Large intestine (tissue), 3 donors: ENCODE measurements at regions not wholly inside any gene's neighbourhood (a gene's known extent, or its start where the extent isn't known, plus 50 kb on each side); places are given as distances from the start of the nearest gene placed in this dataset.

Source experiments
- DNase-seq, 2 donors: peaks; one replicate each; pipeline versions ENCODE4 v3.0.0 to v3.0.0-alpha.2; 2013
- H3K27ac ChIP-seq: one replicate; pipeline ENCODE4 v1.5.1; 2013; ENCODE audit warnings: low read length
- H3K27me3 ChIP-seq: 2 replicates; pipeline ENCODE4 v1.6.1; 2013; ENCODE audit warnings: low read length; ENCODE audit not compliant: control insufficient read depth, insufficient read depth
- H3K36me3 ChIP-seq: 2 replicates; pipeline ENCODE4 v1.6.1; 2013; ENCODE audit warnings: low read length; ENCODE audit not compliant: control insufficient read depth, insufficient read depth
- H3K4me1 ChIP-seq: one replicate; pipeline ENCODE4 v1.6.1; 2013; ENCODE audit warnings: low read length; ENCODE audit not compliant: control insufficient read depth, insufficient read depth
- H3K4me3 ChIP-seq: one replicate; pipeline ENCODE4 v1.5.1; 2013; ENCODE audit warnings: low read length
- H3K9me3 ChIP-seq: one replicate; pipeline ENCODE4 v1.6.1; 2013; ENCODE audit warnings: mild to moderate bottlenecking, low read depth, low read length, moderate library complexity; ENCODE audit not compliant: control insufficient read depth
- WGBS: methylation state at CpG from one replicate; pipeline ENCODE4 v1.1.5; 2013; ENCODE audit warnings: low lambda C conversion rate; ENCODE audit not compliant: insufficient coverage; 5-methylcytosine and 5-hydroxymethylcytosine counted together

DNA sequence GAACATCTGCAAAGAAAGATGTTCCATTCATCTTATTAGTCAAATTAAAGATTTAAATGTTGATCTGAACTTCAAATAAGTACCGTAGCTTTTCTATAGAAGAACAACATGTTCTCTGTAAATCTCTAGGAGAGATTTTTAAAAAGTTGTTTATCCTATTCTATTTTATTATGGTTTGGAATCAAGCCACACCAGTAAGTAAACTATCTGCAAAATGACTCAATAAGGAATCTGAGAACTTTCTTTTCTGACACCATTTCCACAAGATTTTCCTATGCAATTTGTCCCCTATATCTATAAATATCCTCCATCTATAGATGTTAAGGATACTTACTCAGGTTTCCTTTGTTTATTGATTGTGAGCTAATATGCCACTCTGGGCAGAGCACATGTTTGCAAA, 736.6 kb downstream of the CBLN2 start:
- no peak for DNase-seq
- Histone ChIP-seq H3K4me3 (no peak overlapping the region), H3K36me3 (no peaks in the 10 kb centered on the region), H3K4me1 (peaks cover 5% of the 10 kb centered on the region), H3K27ac (no peak overlapping the region), H3K27me3 (no peaks in the 10 kb centered on the region), H3K9me3 (no peaks in the 10 kb centered on the region)
- 100% methylated on average over 1 of the region's 1 CpG for WGBS

- H3K4me3 ChIP-seq: no peak overlapping the region
- no peaks in the 10 kb centered on the region for H3K27me3 ChIP-seq
- H3K27ac ChIP-seq: no peak overlapping the region
- H3K9me3 ChIP-seq: no peaks in the 10 kb centered on the region
- WGBS: 79% methylated on average over 2 of the region's 6 CpGs
- H3K36me3 ChIP-seq: no peaks in the 10 kb centered on the region
- no peaks in the 10 kb centered on the region for H3K4me1 ChIP-seq
- DNase-seq: no peak
Measured at GRCh38 chr18:71798986-71799673, 745.0 kb downstream of the CBLN2 start.

DNA sequence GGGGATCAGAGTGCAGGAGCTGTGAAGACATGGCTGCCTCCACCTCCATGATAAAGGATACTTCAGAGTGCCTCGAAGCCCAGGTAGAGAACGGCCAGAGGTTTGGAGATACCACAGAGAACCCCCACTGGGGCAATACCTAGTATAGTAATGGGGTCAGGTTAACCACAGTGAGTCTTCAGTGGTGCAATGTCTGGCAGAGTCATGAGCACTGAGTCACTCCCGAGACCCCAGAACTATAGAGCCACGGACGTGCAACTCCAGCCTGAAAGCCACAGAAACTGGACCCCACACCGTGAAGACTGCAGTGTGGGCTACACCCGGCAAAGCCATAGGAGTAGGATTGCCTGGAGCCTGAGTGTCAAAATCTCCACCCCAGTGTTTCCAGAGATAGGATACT, 746.6 kb downstream of the CBLN2 start:
- no peak for DNase-seq
- Histone ChIP-seq H3K27me3 (no peaks in the 10 kb centered on the region), H3K36me3 (no peaks in the 10 kb centered on the region), H3K4me3 (no peak overlapping the region), H3K4me1 (no peaks in the 10 kb centered on the region), H3K27ac (no peak overlapping the region), H3K9me3 (no peaks in the 10 kb centered on the region)
- WGBS: no CpG with 5 or more reads among the region's 7 CpGs

DNA sequence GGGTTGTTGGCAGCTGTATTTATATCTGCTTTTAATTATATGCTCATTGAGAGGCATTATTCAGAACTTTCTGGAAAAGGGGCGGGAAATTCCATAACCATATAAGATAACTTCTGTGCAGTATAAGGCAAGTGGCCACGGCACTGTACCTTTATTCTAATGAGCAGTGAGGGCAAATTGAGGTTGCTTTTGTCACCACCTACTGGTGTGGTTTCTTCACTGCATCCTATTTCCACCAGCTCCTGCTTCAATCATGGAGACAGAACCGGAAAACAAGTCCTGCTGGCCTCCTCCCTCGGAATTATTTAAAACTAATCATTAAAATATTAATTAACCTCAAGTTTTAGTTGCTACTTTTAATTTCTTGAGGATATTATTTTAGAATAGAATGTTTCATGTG, 759.4 kb downstream of the CBLN2 start:
- no peaks in the 10 kb centered on the region for H3K36me3 ChIP-seq
- H3K27ac ChIP-seq: no peak overlapping the region
- 87% methylated on average over 3 of the region's 4 CpGs for WGBS
- DNase-seq: no peak
- no peak overlapping the region for H3K4me3 ChIP-seq
- H3K4me1 ChIP-seq: no peaks in the 10 kb centered on the region
- H3K9me3 ChIP-seq: no peaks in the 10 kb centered on the region
- no peaks in the 10 kb centered on the region for H3K27me3 ChIP-seq

DNA sequence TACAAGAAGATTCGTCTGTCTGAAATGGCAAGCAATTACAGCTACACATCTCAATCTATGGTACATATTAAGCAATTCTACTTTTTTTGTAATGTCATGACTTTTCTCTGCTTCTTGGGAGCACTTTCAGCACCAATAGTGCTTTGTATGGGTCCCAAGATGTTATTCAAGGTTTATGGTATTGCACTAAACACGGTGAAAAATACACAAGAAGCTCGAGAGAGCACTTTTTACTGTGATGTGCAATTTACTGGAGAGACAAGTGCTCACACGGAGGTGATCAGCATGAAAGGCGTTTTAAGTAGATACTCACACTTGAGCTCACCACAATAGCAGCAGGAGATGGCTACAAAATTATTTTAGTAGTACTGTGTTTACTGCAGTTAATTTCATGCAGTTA, 783.6 kb downstream of the CBLN2 start:
- WGBS: no CpG with 5 or more reads among the region's 5 CpGs
- Histone ChIP-seq H3K27me3 (no peaks in the 10 kb centered on the region), H3K4me1 (no peaks in the 10 kb centered on the region), H3K9me3 (peaks cover 3% of the 10 kb centered on the region), H3K4me3 (no peak overlapping the region), H3K36me3 (no peaks in the 10 kb centered on the region), H3K27ac (no peak overlapping the region)
- DNase-seq: no peak

DNA sequence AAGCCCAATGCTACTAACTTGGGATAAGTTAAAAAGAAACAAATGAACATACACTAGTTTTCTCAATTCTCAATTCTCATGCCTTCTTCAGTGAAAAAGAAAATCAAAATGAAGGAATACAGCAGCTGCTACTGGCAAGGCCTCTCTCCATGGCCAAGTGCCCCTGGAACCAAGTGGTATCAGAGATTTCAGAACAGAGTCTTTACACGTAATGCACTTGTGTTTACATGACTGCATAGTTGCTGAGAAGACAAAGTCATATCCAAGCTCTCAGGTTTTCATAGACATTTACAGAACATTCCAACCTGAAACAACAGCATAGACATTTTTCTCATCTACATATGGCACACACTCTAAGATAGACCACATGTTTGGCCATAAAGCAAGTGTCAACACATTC, 789.9 kb downstream of the CBLN2 start:
- H3K36me3 ChIP-seq: no peaks in the 10 kb centered on the region
- 100% methylated on average over 1 of the region's 1 CpG for whole genome bisulfite sequencing
- no peaks in the 10 kb centered on the region for H3K27me3 ChIP-seq
- no peak overlapping the region for H3K4me3 ChIP-seq
- no peak overlapping the region for H3K27ac ChIP-seq
- no peaks in the 10 kb centered on the region for H3K9me3 ChIP-seq
- DNase-seq: no peak
- no peaks in the 10 kb centered on the region for H3K4me1 ChIP-seq

- H3K4me1 ChIP-seq: no peaks in the 10 kb centered on the region
Measured at GRCh38 chr18:71743634-71744033, 800.5 kb downstream of the CBLN2 start.

GRCh38 chr18:71729611-71730010, 814.5 kb downstream of the CBLN2 start:
- no peak overlapping the region for H3K27ac ChIP-seq
- H3K27me3 ChIP-seq: no peaks in the 10 kb centered on the region
- no peaks in the 10 kb centered on the region for H3K9me3 ChIP-seq
- no peaks in the 10 kb centered on the region for H3K36me3 ChIP-seq
- no peak for DNase-seq
- WGBS: no CpG with 5 or more reads among the region's 2 CpGs
- no peak overlapping the region for H3K4me3 ChIP-seq
- H3K4me1 ChIP-seq: no peaks in the 10 kb centered on the region

More at GRCh38 chr18:71743634-71744033, 800.5 kb downstream of the CBLN2 start:
- Histone ChIP-seq H3K4me3 (no peak overlapping the region), H3K36me3 (no peaks in the 10 kb centered on the region), H3K27ac (no peak overlapping the region), H3K27me3 (no peaks in the 10 kb centered on the region), H3K9me3 (no peaks in the 10 kb centered on the region)
- WGBS: 97% methylated on average over 4 of the region's 4 CpGs
- DNase-seq: no peak

DNA sequence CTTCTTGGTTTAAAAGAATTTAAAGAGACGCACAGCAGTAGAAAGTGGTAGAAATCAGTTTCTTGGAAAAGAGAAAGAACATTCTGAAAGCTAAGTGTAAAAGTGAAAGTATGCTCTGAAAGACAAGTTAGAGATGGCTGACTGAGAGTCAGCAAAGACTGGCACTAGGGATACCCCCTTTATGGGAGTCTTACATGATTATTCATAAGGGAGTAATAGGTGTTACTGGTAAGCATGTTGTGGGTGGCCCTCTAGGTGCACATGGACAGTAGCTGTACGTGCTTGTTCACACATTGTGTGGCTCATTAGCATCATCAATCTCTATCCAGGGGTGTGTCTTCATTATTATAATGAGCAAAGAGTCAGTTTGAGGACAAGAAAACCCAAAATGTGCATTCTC, 816.2 kb downstream of the CBLN2 start:
- no peak for DNase-seq
- Histone ChIP-seq H3K36me3 (no peaks in the 10 kb centered on the region), H3K9me3 (no peaks in the 10 kb centered on the region), H3K27ac (no peak overlapping the region), H3K27me3 (no peaks in the 10 kb centered on the region), H3K4me3 (no peak overlapping the region), H3K4me1 (no peaks in the 10 kb centered on the region)
- 100% methylated on average over 1 of the region's 2 CpGs for WGBS

GRCh38 chr18:71725256-71725655, 818.9 kb downstream of the CBLN2 start:
- no peak for DNase-seq
- Histone ChIP-seq H3K27me3 (no peaks in the 10 kb centered on the region), H3K9me3 (no peaks in the 10 kb centered on the region), H3K27ac (no peak overlapping the region), H3K4me1 (no peaks in the 10 kb centered on the region), H3K36me3 (no peaks in the 10 kb centered on the region), H3K4me3 (no peak overlapping the region)
- no CpG with 5 or more reads among the region's 2 CpGs for WGBS

DNA sequence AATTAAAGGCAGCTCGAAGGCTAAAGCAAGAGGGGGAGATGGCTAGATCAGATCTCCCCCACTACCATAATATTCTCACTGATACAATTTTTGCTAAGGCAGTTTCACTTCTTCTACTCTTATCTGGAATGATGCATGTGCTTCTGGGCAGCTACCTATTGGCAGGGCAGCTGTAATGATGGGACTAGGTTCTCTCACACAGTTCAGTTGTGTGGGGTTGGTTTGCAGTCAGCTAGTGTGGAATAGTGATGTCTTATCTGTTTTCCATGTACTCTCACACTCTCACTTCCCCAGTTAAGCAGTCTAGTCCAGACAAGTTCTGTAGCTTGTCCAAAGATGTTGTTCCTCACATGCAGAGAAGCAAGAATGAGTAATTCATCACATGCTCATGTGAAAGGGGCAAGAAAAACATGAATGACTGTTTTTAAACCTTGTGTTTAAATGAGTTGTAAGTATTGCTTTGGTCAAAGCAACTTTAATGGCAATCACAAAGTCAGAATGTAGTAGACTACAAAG, 836.1 kb downstream of the CBLN2 start:
- Histone ChIP-seq H3K9me3 (no peaks in the 10 kb centered on the region), H3K4me3 (no peak overlapping the region), H3K4me1 (no peaks in the 10 kb centered on the region), H3K36me3 (no peaks in the 10 kb centered on the region), H3K27ac (no peak overlapping the region), H3K27me3 (no peaks in the 10 kb centered on the region)
- WGBS: no CpG with 5 or more reads among the region's 1 CpG
- DNase-seq: no peak
